ENCODE measurements at regions not wholly inside any gene's neighbourhood (a gene's known extent, or its start where the extent isn't known, plus 50 kb on each side); places are given as distances from the start of the nearest gene placed in this dataset.
"Not testable (repeated sequence)": the region's sequence is repeated elsewhere in the genome, so short reads cannot be mapped to it uniquely, and the experiment has no call there.

- DNase-seq = no peak
Observed at GRCh38 chr7:42560866-42561265, 323.9 kb upstream of the GLI3 start.

- DNase-seq = not testable (repeated sequence)
Observed at GRCh38 chr7:42554932-42555331, 317.9 kb upstream of the GLI3 start.

- DNase-seq = no peak
Observed at GRCh38 chr7:42552227-42552626, 315.2 kb upstream of the GLI3 start.

- no peak for DNase-seq
Observed at GRCh38 chr7:42550706-42551470, 313.9 kb upstream of the GLI3 start.

GRCh38 chr7:42549866-42550485, 313.0 kb upstream of the GLI3 start:
- no peak for DNase-seq

- no peak for DNase-seq
Observed at GRCh38 chr7:42548816-42549611, 312.0 kb upstream of the GLI3 start.

GRCh38 chr7:42545049-42545724, 308.2 kb upstream of the GLI3 start:
- DNase-seq = no peak

GRCh38 chr7:42543953-42544352, 306.9 kb upstream of the GLI3 start:
- no peak for DNase-seq

- not testable (repeated sequence) for DNase-seq
Observed at GRCh38 chr7:42542446-42542845, 305.4 kb upstream of the GLI3 start.

GRCh38 chr7:42534441-42534840, 297.4 kb upstream of the GLI3 start:
- no peak for DNase-seq

GRCh38 chr7:42527004-42527403, 290.0 kb upstream of the GLI3 start:
- no peak for DNase-seq

GRCh38 chr7:42522227-42522991, 285.4 kb upstream of the GLI3 start:
- DNase-seq = no peak

- no peak for DNase-seq
Observed at GRCh38 chr7:42511027-42511426, 274.0 kb upstream of the GLI3 start.

- DNase-seq = no peak
Observed at GRCh38 chr7:42506097-42506496, 269.1 kb upstream of the GLI3 start.

- DNase-seq = no peak
Observed at GRCh38 chr7:42502022-42502421, 265.0 kb upstream of the GLI3 start.

GRCh38 chr7:42495256-42495655, 258.2 kb upstream of the GLI3 start:
- peak; percentile 4 for DNase-seq

- no peak for DNase-seq
Observed at GRCh38 chr7:42494736-42495135, 257.7 kb upstream of the GLI3 start.

- no peak for DNase-seq
Observed at GRCh38 chr7:42494199-42494710, 257.2 kb upstream of the GLI3 start.

- DNase-seq = peak; percentile 2
Observed at GRCh38 chr7:42493436-42494198, 256.6 kb upstream of the GLI3 start.

GRCh38 chr7:42492920-42493319, 255.9 kb upstream of the GLI3 start:
- no peak for DNase-seq

- no peak for DNase-seq
Observed at GRCh38 chr7:42491106-42491505, 254.1 kb upstream of the GLI3 start.

Measured in NCI-H2171 treated with DMSO at 0.1 percent for 48 hours (cell line).